NCI-H526 treated with DMSO at 0.1 percent for 48 hours (cell line): ENCODE measurements at regions not wholly inside any gene's neighbourhood (a gene's known extent, or its start where the extent isn't known, plus 50 kb on each side); places are given as distances from the start of the nearest gene placed in this dataset.

Experiments
- DNase-seq: peaks from one replicate; lab custom pipeline; 2025; lab: John Stamatoyannopoulos, UW

GRCh38 chr6:169165561-169166300 is 87.9 kb downstream of the THBS2 start:
- DNase-seq: no peak

DNA sequence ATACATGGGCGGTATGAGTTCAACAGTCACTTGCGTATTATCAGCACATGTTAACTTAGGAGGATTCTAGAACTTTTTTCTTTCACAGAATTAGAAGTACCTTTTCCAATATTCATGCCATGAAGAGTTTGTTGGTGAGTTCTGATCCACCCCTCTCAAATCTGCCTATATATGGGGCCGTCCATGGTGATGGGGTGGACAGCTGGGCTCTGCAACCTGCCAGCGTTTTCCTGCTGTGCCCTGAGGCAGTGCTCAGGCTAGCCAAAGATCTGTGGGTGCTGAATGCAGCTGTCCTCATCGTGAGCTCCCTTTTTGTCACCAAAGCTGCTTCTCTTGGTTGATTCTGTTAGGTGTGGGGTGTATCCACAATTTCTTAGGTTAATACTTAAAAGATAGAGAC is 88.7 kb downstream of the THBS2 start:
- DNase-seq: no peak

- DNase-seq: no peak
Measured at GRCh38 chr6:169164451-169164850, 89.2 kb downstream of the THBS2 start.

DNA sequence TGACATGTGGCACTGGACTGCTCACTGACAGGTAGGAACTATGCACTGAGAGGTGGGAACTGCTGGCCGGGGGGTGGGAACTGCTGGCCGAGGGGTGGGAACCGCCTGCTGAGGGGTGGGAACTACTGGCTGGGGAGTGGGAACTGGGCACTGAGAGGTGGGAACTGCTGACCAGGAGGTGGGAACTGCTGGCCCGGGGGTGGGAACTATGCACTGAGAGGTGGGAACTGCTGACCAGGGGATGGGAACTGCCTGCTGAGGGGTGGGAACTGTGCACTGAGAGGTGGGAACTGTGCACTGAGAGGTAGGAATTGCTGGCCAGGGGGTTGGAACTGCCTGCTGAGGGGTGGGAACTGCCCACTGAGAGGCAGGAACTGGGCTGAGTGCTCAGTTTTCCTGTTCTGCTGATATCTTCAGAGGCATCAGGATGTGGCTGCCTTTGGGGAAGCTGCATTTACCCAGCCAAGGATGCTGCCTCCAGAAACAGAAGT is 90.2 kb downstream of the THBS2 start:
- no peak for DNase-seq

DNA sequence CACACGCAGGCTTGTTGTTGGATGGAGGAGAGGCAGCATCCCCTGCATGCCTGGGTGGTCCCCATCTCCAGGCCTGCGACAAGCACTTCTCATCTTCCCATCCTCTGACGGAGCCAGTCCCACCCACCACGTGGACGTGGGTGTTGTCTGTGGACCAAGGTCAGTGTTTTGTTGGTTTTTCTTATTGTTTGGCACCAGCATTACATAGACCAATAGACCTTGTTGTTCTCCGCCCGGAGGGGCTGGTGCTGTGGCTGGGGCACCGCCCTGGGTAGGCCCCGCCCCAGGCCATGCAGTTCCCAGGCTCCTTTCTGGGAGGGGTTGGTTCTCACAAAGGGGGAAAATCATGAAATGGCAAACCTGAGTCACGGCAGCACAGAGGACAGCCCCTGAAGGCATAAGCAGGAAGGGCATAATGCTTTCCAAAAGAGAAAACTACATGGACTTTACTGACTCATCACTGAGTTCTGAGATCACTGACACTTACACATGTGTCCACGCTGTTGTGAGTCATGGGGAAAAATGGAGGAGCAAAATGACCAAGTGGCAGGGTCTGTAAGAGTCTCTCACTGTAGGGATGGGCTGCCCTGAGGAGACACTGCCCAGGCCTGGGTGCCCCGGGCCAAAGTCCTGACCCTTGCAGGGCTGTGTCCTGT is 90.8 kb downstream of the THBS2 start:
- no peak for DNase-seq

DNA sequence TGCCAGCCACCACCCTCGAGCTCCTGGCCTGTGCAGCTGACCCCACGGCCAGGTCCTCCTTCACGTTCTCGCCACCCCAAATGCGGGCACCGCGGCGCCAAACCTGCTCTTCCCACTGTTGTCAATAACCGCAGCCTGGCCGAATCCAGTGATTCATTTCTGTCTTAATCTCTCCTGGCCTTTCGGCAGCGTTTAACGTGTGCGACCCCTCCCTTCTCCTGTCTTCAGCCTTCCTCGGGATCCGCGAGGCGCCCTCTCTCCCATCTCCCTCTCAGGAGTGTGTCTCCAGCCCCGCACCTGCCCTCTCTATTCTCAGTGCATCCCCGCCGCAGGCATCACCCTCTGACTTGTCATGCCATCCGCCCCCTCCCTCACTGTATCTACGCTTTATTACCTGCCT is 91.4 kb downstream of the THBS2 start:
- no peak for DNase-seq

GRCh38 chr6:169161572-169162167 is 92.0 kb downstream of the THBS2 start:
- DNase-seq: no peak

DNA sequence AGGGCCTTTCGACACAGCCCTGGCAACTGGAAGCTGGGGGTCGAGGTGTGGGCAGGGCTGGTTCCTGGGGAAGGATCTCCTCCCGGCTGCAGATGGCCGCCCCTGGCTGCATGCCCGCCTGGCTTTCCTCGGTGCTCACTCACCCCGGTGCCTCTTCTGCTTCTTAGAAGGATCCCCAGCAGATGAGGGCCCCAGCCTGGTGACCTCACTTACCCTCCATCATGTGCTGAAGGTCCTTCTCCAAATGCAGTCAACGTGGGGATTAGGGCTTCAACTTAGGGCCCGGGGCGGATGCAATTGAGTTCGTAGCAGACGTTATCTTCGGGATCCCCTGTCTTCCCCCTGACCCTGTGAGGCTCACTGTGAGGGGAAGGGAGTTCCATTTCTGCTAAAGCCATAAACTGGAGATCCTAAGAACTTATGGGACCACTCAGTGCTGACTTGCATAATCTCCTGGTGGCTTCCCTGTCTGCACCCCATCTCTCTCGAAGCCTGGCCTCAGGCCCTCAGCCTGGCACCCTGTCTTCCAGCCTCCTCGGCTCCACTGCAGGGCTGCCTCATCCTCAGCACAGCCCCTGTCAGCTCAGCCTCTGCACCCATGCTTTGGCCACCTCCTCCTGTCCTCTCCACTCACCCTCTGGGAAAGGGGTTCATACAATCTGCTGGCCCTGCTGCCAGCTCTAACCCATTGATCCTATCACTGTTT is 92.6 kb downstream of the THBS2 start:
- DNase-seq: no peak

DNA sequence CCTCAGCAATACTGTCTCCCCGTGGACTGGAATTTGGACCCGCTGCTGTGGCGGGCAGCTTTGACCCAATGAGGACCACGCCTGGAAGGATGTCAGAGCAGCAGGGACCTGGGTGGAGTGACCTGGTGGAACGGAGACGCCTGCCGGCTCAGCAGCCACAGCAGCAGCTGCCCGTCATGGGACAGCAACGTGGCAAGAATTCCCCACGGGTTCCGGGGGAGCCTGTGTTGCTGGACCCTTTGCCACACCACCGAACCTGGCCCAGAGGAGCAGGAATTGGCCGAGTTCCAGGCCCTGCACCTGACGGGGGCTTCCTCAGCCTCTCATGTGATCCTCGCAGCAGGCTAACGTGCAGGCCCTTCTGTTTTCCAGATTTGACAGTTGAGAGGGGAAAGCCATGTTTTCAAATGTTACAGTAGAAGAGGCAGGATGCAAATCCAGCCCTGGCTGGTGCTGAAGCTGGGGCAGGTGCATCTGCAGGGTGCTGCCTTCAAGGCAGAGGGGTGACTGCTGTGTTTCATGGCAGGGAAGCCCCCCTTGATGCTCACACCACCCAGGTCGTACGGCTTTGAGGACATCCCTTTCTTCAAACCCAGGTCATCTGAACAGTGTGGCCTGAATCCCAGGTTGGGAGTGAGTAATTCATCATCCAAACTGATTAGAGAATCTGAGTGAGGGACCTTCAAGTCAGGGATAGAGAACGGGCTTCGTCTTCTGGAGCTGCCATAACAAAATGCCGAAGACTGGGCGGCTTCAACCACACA is 93.4 kb downstream of the THBS2 start:
- DNase-seq: no peak

- DNase-seq: no peak
Measured at GRCh38 chr6:169159331-169159730, 94.3 kb downstream of the THBS2 start.

DNA sequence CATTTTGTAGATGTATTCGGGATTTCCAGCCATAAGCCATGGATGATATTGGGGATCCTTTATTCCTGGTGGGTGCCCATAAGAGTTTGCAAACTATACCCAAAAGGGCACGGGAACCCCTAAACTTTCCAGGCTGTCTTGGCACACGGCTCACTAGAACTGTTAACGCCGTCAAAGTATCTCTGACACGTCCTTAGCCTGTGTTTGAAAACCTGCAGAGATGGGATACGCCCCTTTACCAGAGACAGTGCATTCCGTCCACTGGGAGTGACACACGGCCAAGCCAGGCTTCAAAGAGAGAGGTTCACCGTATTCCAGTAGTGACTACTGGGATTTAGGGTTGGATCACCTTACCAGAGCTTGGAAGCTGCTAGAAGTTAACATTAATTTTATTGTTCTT is 95.0 kb downstream of the THBS2 start:
- DNase-seq: no peak

DNA sequence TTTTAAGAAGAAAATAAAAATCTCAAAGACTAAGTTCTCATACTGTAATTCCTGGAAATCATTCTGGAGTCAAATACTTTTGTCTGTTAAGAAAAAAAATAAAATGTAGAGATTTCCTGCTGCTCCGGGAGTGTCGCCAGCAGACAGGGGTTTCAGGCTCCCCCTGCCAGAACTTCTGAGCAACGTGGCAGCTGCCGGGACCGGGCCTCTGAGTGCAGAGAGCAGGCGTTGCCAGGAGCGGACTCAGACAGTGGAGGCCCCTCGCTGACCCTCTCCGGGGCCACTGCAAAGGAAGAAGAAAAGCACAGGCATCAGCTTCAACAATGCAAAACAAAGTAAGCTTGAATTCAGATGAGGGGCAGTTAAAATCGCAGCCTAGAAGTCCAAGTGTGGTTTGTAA is 95.5 kb downstream of the THBS2 start:
- no peak for DNase-seq

DNA sequence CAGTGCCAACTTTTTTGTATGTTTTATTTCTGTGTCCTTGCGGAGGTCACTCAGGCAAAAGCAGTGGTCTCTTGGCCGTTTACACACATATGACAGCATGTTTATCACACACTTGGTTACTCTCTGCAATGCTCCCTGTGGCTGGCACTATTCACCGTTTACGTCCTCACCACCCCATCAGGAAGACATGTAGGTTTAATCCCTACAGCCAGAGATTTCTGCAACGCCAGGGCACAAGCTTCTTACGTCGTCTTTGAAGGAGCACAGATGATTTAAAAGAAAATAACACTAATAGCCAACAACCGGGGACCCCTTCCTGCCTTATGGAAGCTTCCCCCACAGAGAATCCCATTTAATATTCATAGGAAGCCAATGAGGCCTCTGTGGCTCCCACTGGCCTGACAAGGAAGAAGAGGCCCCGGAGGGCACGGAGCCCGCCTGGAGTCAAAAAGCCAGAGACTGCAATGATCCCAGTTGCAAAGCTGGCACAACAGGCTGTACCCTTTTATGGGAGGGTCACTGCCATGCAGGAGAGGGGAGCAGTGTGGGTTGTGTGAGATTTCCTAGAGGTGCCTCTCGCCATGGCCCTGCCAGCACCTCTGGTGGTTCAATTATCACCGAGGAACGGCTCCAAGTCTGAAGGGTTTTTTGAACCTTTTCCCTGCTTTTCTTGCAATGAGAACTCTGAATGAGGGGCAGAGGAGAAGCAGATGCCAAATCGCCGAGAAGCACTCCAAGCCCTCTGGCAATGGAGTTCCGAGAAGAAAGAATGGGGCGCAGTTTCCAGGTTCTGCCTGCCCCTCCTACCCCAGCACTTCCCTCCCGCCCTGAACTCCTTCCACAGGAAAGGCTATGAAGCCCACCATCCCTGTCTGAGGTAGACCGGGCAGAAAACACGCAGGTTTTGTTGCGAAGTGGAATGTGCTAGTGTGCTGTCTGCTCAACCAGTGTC is 96.2 kb downstream of the THBS2 start:
- DNase-seq: no peak

- DNase-seq: no peak
Measured at GRCh38 chr6:169156793-169157147, 96.9 kb downstream of the THBS2 start.

DNA sequence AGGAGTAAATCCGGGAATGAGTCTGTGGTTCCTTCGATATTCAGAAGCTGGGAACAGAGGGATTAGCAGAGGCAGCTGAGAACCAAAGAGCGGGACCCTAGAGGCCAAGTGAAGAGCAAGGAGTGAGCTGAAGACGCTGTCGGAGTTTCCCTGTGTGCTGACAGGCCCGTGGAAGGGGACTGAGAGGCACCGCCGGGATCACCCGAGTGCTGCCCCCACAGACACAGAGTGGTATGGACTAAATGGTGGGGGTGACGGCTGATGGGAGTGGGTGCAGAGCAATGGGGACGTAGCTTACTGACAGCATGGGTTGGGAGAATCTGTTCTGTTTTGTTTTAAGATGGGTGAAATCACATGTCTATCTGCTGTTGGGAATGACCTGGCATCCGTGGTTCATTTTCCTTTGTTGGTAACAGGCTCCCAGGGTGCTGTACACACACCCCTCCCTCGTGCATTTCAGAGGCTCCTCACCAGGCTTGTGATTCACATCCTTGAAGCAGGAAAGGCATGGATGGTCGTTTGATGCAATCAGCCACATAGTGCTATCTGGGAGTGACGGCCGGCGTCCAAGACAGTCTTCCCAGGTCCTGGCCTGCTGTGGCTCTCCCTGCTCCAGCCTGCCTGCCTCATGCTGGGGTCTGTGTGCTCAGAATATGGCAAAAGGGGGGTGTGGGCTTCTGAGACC is 97.4 kb downstream of the THBS2 start:
- DNase-seq: no peak

DNA sequence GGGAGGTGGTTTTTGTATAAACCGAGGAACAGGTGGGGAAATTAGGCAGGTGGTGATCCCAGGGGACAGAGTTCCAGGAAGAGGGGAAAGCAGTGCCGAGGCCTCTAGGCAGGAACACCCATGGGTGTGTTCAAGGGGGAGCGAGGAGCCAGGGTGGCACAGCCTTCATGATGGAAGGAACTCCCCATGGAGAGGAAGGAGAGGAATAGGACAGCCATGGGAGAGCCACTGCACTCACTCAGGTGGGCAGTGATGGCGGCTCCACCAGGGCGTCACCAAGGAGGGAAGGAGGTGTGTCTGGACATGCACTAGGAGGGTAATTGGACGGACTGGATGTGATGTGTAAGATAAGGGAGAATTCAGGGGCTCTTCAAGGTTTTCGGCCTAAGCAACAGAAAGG is 98.2 kb downstream of the THBS2 start:
- no peak for DNase-seq

- no peak for DNase-seq
Measured at GRCh38 chr6:169153401-169153800, 100.2 kb downstream of the THBS2 start.

DNA sequence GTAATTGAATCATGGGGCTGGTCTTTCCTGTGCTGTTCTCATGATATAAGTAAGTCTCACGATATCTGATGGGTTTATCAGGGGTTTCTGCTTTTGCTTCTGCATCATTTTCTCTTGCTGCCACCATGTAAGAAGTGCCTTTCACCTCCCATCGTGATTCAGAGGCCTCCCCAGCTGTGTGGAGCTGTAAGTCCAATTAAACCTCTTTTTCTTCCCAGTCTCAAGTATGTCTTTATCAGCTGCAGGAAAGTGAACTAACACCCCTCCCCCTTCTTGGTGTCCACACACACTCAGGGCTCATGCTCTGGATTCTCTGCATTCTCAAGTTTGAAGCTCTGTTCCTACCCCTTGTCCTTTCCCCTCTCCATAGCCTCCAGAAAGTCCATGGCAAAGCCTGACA is 107.1 kb downstream of the THBS2 start:
- DNase-seq: no peak

DNA sequence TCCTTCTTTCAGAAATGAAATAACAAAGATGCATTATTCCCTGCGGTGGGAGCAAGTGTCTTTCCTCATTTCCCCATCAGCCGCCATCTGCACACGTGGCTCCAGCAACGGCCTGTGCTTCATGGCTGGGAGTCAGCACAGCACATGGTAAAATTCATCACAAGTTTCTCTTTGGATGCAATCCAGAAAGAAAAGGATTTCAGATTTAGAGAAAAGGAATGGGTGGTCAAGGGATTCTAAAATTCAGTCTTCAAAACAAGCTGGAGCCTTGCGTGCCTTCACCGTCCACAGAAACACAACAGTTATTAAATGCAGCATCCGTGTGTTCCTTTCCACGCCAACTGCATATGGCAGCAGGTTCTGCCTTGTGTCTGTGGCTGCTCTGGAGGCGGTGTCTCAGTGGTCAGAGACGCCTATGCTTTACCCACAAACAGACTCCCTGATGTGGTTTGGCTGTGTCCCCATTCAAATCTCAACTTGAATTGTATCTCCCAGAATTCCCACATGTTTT is 107.6 kb downstream of the THBS2 start:
- DNase-seq: no peak

GRCh38 chr6:169145496-169145895 is 108.2 kb downstream of the THBS2 start:
- no peak for DNase-seq
